ENCODE measurements at regions not wholly inside any gene's neighbourhood (a gene's known extent, or its start where the extent isn't known, plus 50 kb on each side); places are given as distances from the start of the nearest gene placed in this dataset.

DNA sequence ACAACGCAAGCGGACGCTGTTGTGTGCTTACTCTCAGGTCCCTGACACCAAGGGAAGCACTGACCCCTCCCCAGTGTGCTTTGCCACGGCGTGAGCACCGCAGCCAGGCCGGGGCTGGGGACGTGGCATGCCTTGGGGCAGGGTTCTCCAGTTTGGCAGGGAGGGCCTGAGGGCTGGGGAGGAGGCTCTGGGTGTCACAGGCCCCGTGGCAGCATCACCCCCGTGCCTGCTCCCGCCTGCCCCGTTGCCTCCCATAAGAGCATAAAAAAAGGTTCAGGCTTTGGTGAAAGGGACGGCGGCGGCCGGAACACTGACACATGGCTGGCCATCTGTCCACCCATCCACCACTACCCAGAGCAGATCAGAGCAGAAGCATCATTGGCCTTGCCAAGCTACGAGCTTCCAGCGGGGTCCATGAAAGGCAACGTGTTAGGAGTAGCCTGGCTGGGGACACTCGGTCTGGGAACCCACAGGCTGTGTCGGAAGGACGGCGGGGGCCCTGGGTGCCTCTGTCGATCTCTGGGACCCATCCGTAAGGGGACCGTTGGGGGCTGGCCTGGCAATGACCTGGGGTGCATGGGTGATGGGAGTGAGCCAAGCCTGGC, 183.0 kb downstream of the IGLL1 start:
- TF ChIP-seq POLR2A (IDR thresholded peaks at IDR 0.05; ENCODE audit: low read length) (no peak), GATA1 (IDR thresholded peaks at IDR 0.05; ENCODE audit: low read depth, low read length) (no peak)
